IMR-90 (cell line): ENCODE measurements at regions not wholly inside any gene's neighbourhood (a gene's known extent, or its start where the extent isn't known, plus 50 kb on each side); places are given as distances from the start of the nearest gene placed in this dataset.

ENCODE experiments used
- ATAC-seq: fragments of 200-7000 bp; cut with Tn5 transposase; 2 replicates; pipeline ENCODE4 v1.9.1; 2020; ENCODE audit warnings: low read depth, mild to moderate bottlenecking, moderate library complexity
- BruUV-seq: library from RNA; stranded (reverse); fragments of 400-500 nt; replicated peaks from 2 replicates; lab custom pipeline; 2021; lab: Mats Ljungman, UMichigan
- CTCF ChIA-PET: fragments of 300-600 bp; formaldehyde crosslinking; extraction: SDS; loops from one replicate; lab custom pipeline; 2021; ENCODE audit warnings: antibody characterized with exemption; lab: Yijun Ruan, JAX
- POLR2A ChIA-PET: fragments of 300-600 bp; sonication (Branson Sonifier 250); formaldehyde crosslinking; loops from one replicate; lab custom pipeline; 2022; ENCODE audit warnings: antibody characterized with exemption; ENCODE audit not compliant: unreplicated experiment; lab: Charles Lee
- DNase-seq: peaks from one replicate; pipeline ENCODE4 v3.0.0; 2013
- H2AFZ ChIP-seq: replicated peaks from 2 replicates; pipeline ENCODE3; 2013; ENCODE audit warnings: low read length, mild to moderate bottlenecking; ENCODE audit not compliant: poor library complexity
- H2AK5ac ChIP-seq: 2 replicates; pipeline ENCODE4 v1.6.1; 2013; ENCODE audit warnings: low read depth, low read length, inconsistent platforms
- H2AK9ac ChIP-seq: replicated peaks from 2 replicates; pipeline ENCODE3; 2013; ENCODE audit warnings: mild to moderate bottlenecking, low read depth, low read length, moderate library complexity; ENCODE audit not compliant: poor library complexity
- H2BK120ac ChIP-seq: 2 replicates; pipeline ENCODE4 v1.6.1; 2013; ENCODE audit warnings: low read depth, low read length, inconsistent platforms
- H2BK15ac ChIP-seq: 3 replicates; pipeline ENCODE4 v1.6.1; 2013; ENCODE audit warnings: low read depth, low read length, inconsistent platforms
- H2BK20ac ChIP-seq: 2 replicates; pipeline ENCODE4 v1.6.1; 2013; ENCODE audit warnings: low read depth, mild to moderate bottlenecking, inconsistent platforms, low read length, moderate library complexity
- H2BK5ac ChIP-seq: 2 replicates; pipeline ENCODE4 v1.6.1; 2013; ENCODE audit warnings: mild to moderate bottlenecking, low read depth, low read length, inconsistent platforms; ENCODE audit not compliant: poor library complexity, severe bottlenecking
- H3K14ac ChIP-seq: replicated peaks from 2 replicates; pipeline ENCODE4 v1.6.1; 2013; ENCODE audit warnings: low read depth, low read length, inconsistent platforms
- H3K18ac ChIP-seq: 2 replicates; pipeline ENCODE4 v1.6.1; 2013; ENCODE audit warnings: low read depth, low read length, control low read depth
- H3K23ac ChIP-seq: 2 replicates; pipeline ENCODE4 v1.6.1; 2013; ENCODE audit warnings: low read depth, low read length, inconsistent platforms
- H3K27ac ChIP-seq: 2 replicates; pipeline ENCODE4 v1.5.1; 2013; ENCODE audit warnings: mild to moderate bottlenecking, control low read depth, low read length; ENCODE audit not compliant: insufficient read depth
- H3K27me3 ChIP-seq: 2 replicates; pipeline ENCODE4 v1.6.1; 2013; ENCODE audit warnings: low read length; ENCODE audit not compliant: control insufficient read depth, insufficient read depth
- H3K36me3 ChIP-seq: 2 replicates; pipeline ENCODE4 v1.6.1; 2013; ENCODE audit warnings: low read length, mixed read lengths; ENCODE audit not compliant: control insufficient read depth, insufficient read depth
- H3K4ac ChIP-seq: 2 replicates; pipeline ENCODE4 v1.6.1; 2013; ENCODE audit warnings: low read depth, low read length, inconsistent platforms
- H3K4me1 ChIP-seq: 2 replicates; pipeline ENCODE4 v1.6.1; 2013; ENCODE audit warnings: low read length, mixed read lengths; ENCODE audit not compliant: control insufficient read depth, insufficient read depth
- H3K4me2 ChIP-seq: 2 replicates; pipeline ENCODE4 v1.6.1; 2013; ENCODE audit warnings: low read depth, mild to moderate bottlenecking, control low read depth, low read length, moderate library complexity
- H3K4me3 ChIP-seq: 2 replicates; pipeline ENCODE4 v1.5.1; 2013; ENCODE audit warnings: low read depth, mild to moderate bottlenecking, control low read depth, low read length, moderate library complexity; ENCODE audit not compliant: insufficient read depth
- H3K56ac ChIP-seq: 2 replicates; pipeline ENCODE4 v1.6.1; 2013; ENCODE audit warnings: low read length, inconsistent platforms; ENCODE audit not compliant: insufficient read depth; ENCODE audit errors: extremely low read depth
- H3K79me1 ChIP-seq, 2 experiments: 2 replicates each; pipeline ENCODE4 v1.6.1; 2013; ENCODE audit warnings: low read length in 2 of 2, inconsistent platforms in 1 of 2, low read depth in 1 of 2
- H3K9ac ChIP-seq: 2 replicates; pipeline ENCODE4 v1.6.1; 2013; ENCODE audit warnings: low read depth, low read length, control low read depth
- H3K9me1 ChIP-seq: 2 replicates; pipeline ENCODE4 v1.6.1; 2013; ENCODE audit warnings: low read length, inconsistent platforms; ENCODE audit not compliant: insufficient read depth
- H3K9me3 ChIP-seq: 2 replicates; pipeline ENCODE4 v1.6.1; 2013; ENCODE audit warnings: low read length; ENCODE audit not compliant: control insufficient read depth, insufficient read depth
- H4K20me1 ChIP-seq: 2 replicates; pipeline ENCODE4 v1.6.1; 2013; ENCODE audit warnings: low read length, inconsistent platforms; ENCODE audit not compliant: insufficient read depth
- H4K5ac ChIP-seq: 2 replicates; pipeline ENCODE4 v1.6.1; 2013; ENCODE audit warnings: mild to moderate bottlenecking, low read depth, low read length, control low read depth
- H4K8ac ChIP-seq, 2 experiments: 2 replicates each; pipeline ENCODE4 v1.6.1; 2013; ENCODE audit warnings: low read depth in 2 of 2, low read length in 2 of 2, control low read depth in 1 of 2, inconsistent platforms in 1 of 2
- H4K91ac ChIP-seq: 2 replicates; pipeline ENCODE4 v1.6.1; 2013; ENCODE audit warnings: low read depth, low read length, inconsistent platforms; ENCODE audit not compliant: insufficient read depth
- BHLHE40 ChIP-seq: fragments of 150-350 bp; IDR thresholded peaks from 2 replicates; pipeline ENCODE4 v1.6.1; 2016; ENCODE audit warnings: mild to moderate bottlenecking, low read depth, low read length
- CHD1 ChIP-seq: IDR thresholded peaks from 2 replicates; pipeline ENCODE4 v1.6.1; 2012; ENCODE audit warnings: low read depth, low read length, improper control_type of control experiment
- CTCF ChIP-seq: conservative IDR thresholded peaks from 2 replicates; pipeline ENCODE4 v1.5.1; 2012; ENCODE audit warnings: mild to moderate bottlenecking, low read depth, low read length, improper control_type of control experiment
- ELK1 ChIP-seq: fragments of 150-350 bp; IDR thresholded peaks from 2 replicates; pipeline ENCODE4 v1.6.1; 2016; ENCODE audit warnings: low read depth, mild to moderate bottlenecking, low read length, moderate library complexity, borderline replicate concordance
- MAFK ChIP-seq: IDR thresholded peaks from 2 replicates; pipeline ENCODE4 v1.6.1; 2012; ENCODE audit warnings: low read depth, low read length, improper control_type of control experiment
- MAZ ChIP-seq: IDR thresholded peaks from 2 replicates; pipeline ENCODE4 v1.6.1; 2012; ENCODE audit warnings: low read depth, mild to moderate bottlenecking, low read length, improper control_type of control experiment, moderate library complexity, borderline replicate concordance
- MXI1 ChIP-seq: IDR thresholded peaks from 2 replicates; pipeline ENCODE4 v1.6.1; 2012; ENCODE audit warnings: low read depth, mild to moderate bottlenecking, low read length, moderate library complexity, borderline replicate concordance
- NFE2L2 ChIP-seq: fragments of 150-350 bp; IDR thresholded peaks from 2 replicates; pipeline ENCODE4 v1.6.1; 2016; ENCODE audit warnings: low read depth, mild to moderate bottlenecking, low read length
- RAD21 ChIP-seq: IDR thresholded peaks from 2 replicates; pipeline ENCODE4 v1.6.1; 2012; ENCODE audit warnings: low read length, improper control_type of control experiment
- RCOR1 ChIP-seq: IDR thresholded peaks from 2 replicates; pipeline ENCODE4 v1.6.1; 2012; ENCODE audit warnings: mild to moderate bottlenecking, low read length, improper control_type of control experiment; ENCODE audit not compliant: insufficient replicate concordance
- RFX5 ChIP-seq: IDR thresholded peaks from 2 replicates; pipeline ENCODE4 v1.8.0; 2012; ENCODE audit warnings: low read depth, mild to moderate bottlenecking, low read length, moderate library complexity
- SMC3 ChIP-seq: fragments of 150-350 bp; IDR thresholded peaks from 2 replicates; pipeline ENCODE4 v1.6.1; 2016; ENCODE audit warnings: low read depth, mild to moderate bottlenecking, antibody characterized with exemption, low read length, moderate library complexity
- USF2 ChIP-seq: fragments of 150-350 bp; IDR thresholded peaks from 2 replicates; pipeline ENCODE4 v1.6.1; 2017; ENCODE audit warnings: mild to moderate bottlenecking, antibody characterized with exemption, low read length, low read depth
- dilution Hi-C: fragments of 300-500 bp; cut with HindIII; formaldehyde crosslinking; loops from one replicate; pipeline ENCODE4 v1.14.3; 2018; ENCODE audit warnings: low sequenced_read_pairs; ENCODE audit not compliant: unreplicated experiment
- in situ Hi-C: fragments of 300-500 bp; cut with MboI; formaldehyde crosslinking; loops from 3 replicates; pipeline ENCODE4 v1.14.3; 2019; ENCODE audit warnings: low sequenced_read_pairs, inconsistent platforms, mixed read lengths
- intact Hi-C: fragments of 100-400 bp; cut with micrococcal nuclease; formaldehyde crosslinking; loops from 2 replicates; pipeline ENCODE4 v1.10.0; 2022

- intact Hi-C loops (no loop called here), dilution Hi-C loops (no loop called here)
- TF ChIP-seq CHD1, result no peak
- no peak for TF ChIP-seq MAFK
- TF ChIP-seq NFE2L2, result no peak
- no peak for TF ChIP-seq ELK1
- TF ChIP-seq CTCF, result no peak
- TF ChIP-seq RFX5, result no peak
- TF ChIP-seq MXI1, result no peak
- no peak for TF ChIP-seq MAZ
- no peak for TF ChIP-seq SMC3
- no peak for TF ChIP-seq USF2
- TF ChIP-seq RCOR1, result no peak
- TF ChIP-seq BHLHE40, result no peak
- no peak for TF ChIP-seq RAD21
Observed at GRCh38 chr7:131174855-131175254, 152.8 kb upstream of the MKLN1 start.

More at GRCh38 chr7:131174855-131175254, 152.8 kb upstream of the MKLN1 start:
- H3K9me1 ChIP-seq, result peaks cover 1% of the 10 kb centered on the region; the same call in 1 of the 2 replicates
- no peak overlapping the region for H3K23ac ChIP-seq
- BruUV-seq, result no TSS peak
- no peak overlapping the region for H3K9ac ChIP-seq
- DNase-seq (no peak), ATAC-seq (no peak)
- no peak overlapping the region for H3K27ac ChIP-seq
- no peak overlapping the region for H2AFZ ChIP-seq
- H3K14ac ChIP-seq, result no peak overlapping the region
- no peak overlapping the region for H3K4me2 ChIP-seq
- H3K56ac ChIP-seq, result no peak overlapping the region
- no peaks in the 10 kb centered on the region for H4K20me1 ChIP-seq
- H4K91ac ChIP-seq, result no peak overlapping the region
- in situ Hi-C loops, result no loop called here
- no peak overlapping the region for H2AK5ac ChIP-seq
- no peak overlapping the region for H2BK5ac ChIP-seq
- H3K18ac ChIP-seq, result no peak overlapping the region
- no peak overlapping the region for H4K8ac ChIP-seq
- no peak overlapping the region for H2BK20ac ChIP-seq
- no peak overlapping the region for H3K4me3 ChIP-seq
- H2BK120ac ChIP-seq, result no peak overlapping the region
- no peaks in the 10 kb centered on the region for H3K9me3 ChIP-seq
- H2AK9ac ChIP-seq, result no peak overlapping the region
- no peaks in the 10 kb centered on the region for H3K4me1 ChIP-seq
- ChIA-PET POLR2A (no interaction called here), CTCF (no interaction called here)
- H3K36me3 ChIP-seq, result no peaks in the 10 kb centered on the region
- no peaks in the 10 kb centered on the region; a peak in 1 of 4 replicates for H3K79me1 ChIP-seq
- H3K4ac ChIP-seq, result no peak overlapping the region
- H4K5ac ChIP-seq, result no peak overlapping the region
- no peaks in the 10 kb centered on the region for H3K27me3 ChIP-seq
- no peak overlapping the region for H2BK15ac ChIP-seq
